Psoas muscle (tissue), 7 donors: ENCODE measurements at regions not wholly inside any gene's neighbourhood (a gene's known extent, or its start where the extent isn't known, plus 50 kb on each side); places are given as distances from the start of the nearest gene placed in this dataset.
"Not testable (repeated sequence)": the region's sequence is repeated elsewhere in the genome, so short reads cannot be mapped to it uniquely, and the experiment has no call there.

Experiments
- ATAC-seq, 4 donors: fragments of 200-7000 bp; cut with Tn5 transposase; one replicate each; pipeline ENCODE4 v1.9.1; 2020; ENCODE audit warnings: moderate library complexity in 3 of 4, mild to moderate bottlenecking in 2 of 4
- DNase-seq, 2 donors: peaks; one replicate each; pipeline ENCODE4 v3.0.0-alpha.2; 2020
- H3K27ac ChIP-seq: fragments of 200-600 bp; one replicate; pipeline ENCODE4 v1.8.0; 2022
- H3K27me3 ChIP-seq, 3 donors: fragments of 200-600 bp in 1 of 3; one replicate each; pipeline versions ENCODE4 v1.6.1 to v1.8.0; 2013 to 2022; ENCODE audit warnings: low read length in 2 of 3, mild to moderate bottlenecking in 2 of 3, moderate library complexity in 1 of 3; ENCODE audit not compliant: insufficient read depth in 3 of 3
- H3K36me3 ChIP-seq, 2 donors: fragments of 200-600 bp in 1 of 2; one replicate each; pipeline versions ENCODE4 v1.6.1 to v1.8.0; 2013 to 2022; ENCODE audit warnings: low read depth in 1 of 2, mild to moderate bottlenecking in 1 of 2, moderate library complexity in 1 of 2; ENCODE audit not compliant: insufficient read depth in 1 of 2
- H3K4me1 ChIP-seq: fragments of 200-600 bp; one replicate; pipeline ENCODE4 v1.8.0; 2022
- H3K4me3 ChIP-seq: fragments of 200-600 bp; one replicate; pipeline ENCODE4 v1.8.0; 2022; ENCODE audit warnings: mild to moderate bottlenecking
- H3K9me3 ChIP-seq: fragments of 200-600 bp; one replicate; pipeline ENCODE4 v1.8.0; 2022
- WGBS, 3 donors: extraction: QIAGEN DNeasy Blood & Tissue Kit; methylation state at CpG; one replicate each; pipeline versions ENCODE4 v1.1.6 to v1.1.7; 2013; 5-methylcytosine and 5-hydroxymethylcytosine counted together
- intact Hi-C, 2 donors: fragments of 100-400 bp; cut with DNase I; formaldehyde crosslinking; loops; one replicate each; pipeline versions ENCODE4 v1.11.0 to v1.14.2; 2022
- TF ChIP-seq, protein P1 (sequence below): fragments of 200-600 bp; IDR thresholded peaks from one replicate; pipeline ENCODE4 v1.8.0; 2022; ENCODE audit warnings: antibody characterized with exemption
- donor health status: healthy with polysubstance abuse.
- donor health status: DM: no; HTN: no; CAD: no; lungs with moderate emphysema.
- donor health status: Bipolar disorder and iron deficiency.
- donor health status: healthy.
- donor health status: DM: yes; HTN: yes; CAD: no.
- donor health status: DM: no; HTN: no; CAD: no.
- donor health status: DM: yes; HTN: yes; CAD: no.

GRCh38 chrX:109886122-109886761 is 116.7 kb upstream of the TMEM164 start:
- peaks cover 0 to 6% (median 0%) of the 10 kb centered on the region in 3 donors for H3K27me3 ChIP-seq
- H3K27ac ChIP-seq, result no peak overlapping the region
- no peak for DNase-seq
- intact Hi-C loops, result loop anchor here (5.0 to 10.0 kb wide), 2 partner anchors 171 to 399 kb away; no protein-coding TSS in a partner anchor
- H3K9me3 ChIP-seq, result no peaks in the 10 kb centered on the region
- 34 to 59% (median 43%) methylated on average over 4 of the region's 4 CpGs for WGBS, 3 donors
- TF ChIP-seq, protein P1, sequence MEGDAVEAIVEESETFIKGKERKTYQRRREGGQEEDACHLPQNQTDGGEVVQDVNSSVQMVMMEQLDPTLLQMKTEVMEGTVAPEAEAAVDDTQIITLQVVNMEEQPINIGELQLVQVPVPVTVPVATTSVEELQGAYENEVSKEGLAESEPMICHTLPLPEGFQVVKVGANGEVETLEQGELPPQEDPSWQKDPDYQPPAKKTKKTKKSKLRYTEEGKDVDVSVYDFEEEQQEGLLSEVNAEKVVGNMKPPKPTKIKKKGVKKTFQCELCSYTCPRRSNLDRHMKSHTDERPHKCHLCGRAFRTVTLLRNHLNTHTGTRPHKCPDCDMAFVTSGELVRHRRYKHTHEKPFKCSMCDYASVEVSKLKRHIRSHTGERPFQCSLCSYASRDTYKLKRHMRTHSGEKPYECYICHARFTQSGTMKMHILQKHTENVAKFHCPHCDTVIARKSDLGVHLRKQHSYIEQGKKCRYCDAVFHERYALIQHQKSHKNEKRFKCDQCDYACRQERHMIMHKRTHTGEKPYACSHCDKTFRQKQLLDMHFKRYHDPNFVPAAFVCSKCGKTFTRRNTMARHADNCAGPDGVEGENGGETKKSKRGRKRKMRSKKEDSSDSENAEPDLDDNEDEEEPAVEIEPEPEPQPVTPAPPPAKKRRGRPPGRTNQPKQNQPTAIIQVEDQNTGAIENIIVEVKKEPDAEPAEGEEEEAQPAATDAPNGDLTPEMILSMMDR, result peak; percentile 59
- H3K36me3 ChIP-seq, result no peaks in the 10 kb centered on the region
- peak in 1 of 4 donors; percentile 63 for ATAC-seq
- no peak overlapping the region for H3K4me3 ChIP-seq
- H3K4me1 ChIP-seq, result no peaks in the 10 kb centered on the region

GRCh38 chrX:109889289-109890006 is 113.5 kb upstream of the TMEM164 start:
- TF ChIP-seq, protein P1, result no peak
- no peaks in the 10 kb centered on the region for H3K4me1 ChIP-seq
- WGBS, 3 donors, result 41 to 51% (median 48%) methylated on average over 3 to 4 of the region's 4 CpGs
- no peak overlapping the region for H3K27ac ChIP-seq
- H3K4me3 ChIP-seq, result no peak overlapping the region
- DNase-seq, result no peak
- ATAC-seq, result no peak
- H3K36me3 ChIP-seq, result no peaks in the 10 kb centered on the region
- intact Hi-C loops, result loop anchor here (5.0 to 10.0 kb wide), 2 partner anchors 175 to 402 kb away; no protein-coding TSS in a partner anchor
- H3K27me3 ChIP-seq, result no peaks in the 10 kb centered on the region
- H3K9me3 ChIP-seq, result no peaks in the 10 kb centered on the region

- DNase-seq (no peak), ATAC-seq (no peak)
- 71 to 89% (median 85%) methylated on average over 3 of the region's 3 CpGs for WGBS, 3 donors
- H3K4me3 ChIP-seq, result no peak overlapping the region
- H3K27me3 ChIP-seq, result no peaks in the 10 kb centered on the region
- H3K4me1 ChIP-seq, result no peaks in the 10 kb centered on the region
- no peaks in the 10 kb centered on the region for H3K36me3 ChIP-seq
- no peaks in the 10 kb centered on the region for H3K9me3 ChIP-seq
- intact Hi-C loops, result no loop called here
- no peak overlapping the region for H3K27ac ChIP-seq
- TF ChIP-seq, protein P1, result no peak
Observed at GRCh38 chrX:109890300-109890699, 112.6 kb upstream of the TMEM164 start.

- WGBS, 3 donors, result 28 to 39% (median 29%) methylated on average over 7 of the region's 7 CpGs
- Histone ChIP-seq H3K4me3 (no peak overlapping the region), H3K36me3 (no peaks in the 10 kb centered on the region), H3K27ac (no peak overlapping the region), H3K4me1 (no peaks in the 10 kb centered on the region), H3K9me3 (no peaks in the 10 kb centered on the region), H3K27me3 (no peaks in the 10 kb centered on the region)
- peak; percentile 52 to 83 (median 76) for ATAC-seq
- intact Hi-C loops, result no loop called here
- DNase-seq, result peak; percentile 35 to 57
- TF ChIP-seq, protein P1, result peak; percentile 81
Observed at GRCh38 chrX:109890910-109891502, 111.9 kb upstream of the TMEM164 start.

DNA sequence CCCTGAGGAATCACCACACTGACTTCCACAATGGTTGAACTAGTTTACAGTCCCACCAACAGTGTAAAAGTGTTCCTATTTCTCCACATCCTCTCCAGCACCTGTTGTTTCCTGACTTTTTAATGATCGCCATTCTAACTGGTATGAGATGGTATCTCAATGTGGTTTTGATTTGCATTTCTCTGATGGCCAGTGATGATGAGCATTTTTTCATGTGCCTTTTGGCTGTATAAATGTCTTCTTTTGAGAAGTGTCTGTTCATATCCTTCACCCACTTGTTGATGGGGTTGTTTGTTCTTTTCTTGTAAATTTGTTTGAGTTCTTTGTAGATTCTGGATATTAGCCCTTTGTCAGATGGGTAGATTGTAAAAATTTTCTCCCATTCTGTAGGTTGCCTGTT is 106.9 kb upstream of the TMEM164 start:
- H3K27me3 ChIP-seq, H3K4me1 ChIP-seq, H3K27ac ChIP-seq, DNase-seq, H3K4me3 ChIP-seq, H3K9me3 ChIP-seq, H3K36me3 ChIP-seq, ATAC-seq, intact Hi-C loops: not testable (repeated sequence)
- WGBS, 3 donors, result no CpG with 5 or more reads among the region's 1 CpG
